Upper lobe of left lung (tissue), 4 donors: ENCODE measurements at regions not wholly inside any gene's neighbourhood (a gene's known extent, or its start where the extent isn't known, plus 50 kb on each side); places are given as distances from the start of the nearest gene placed in this dataset.

Experiments used
- EP300 ChIP-seq, 4 donors: sonication (generic); formaldehyde crosslinking; IDR thresholded peaks; one replicate each; pipeline ENCODE4 v1.5.1; 2017; ENCODE audit warnings: antibody characterized with exemption in 4 of 4, control low read depth in 2 of 4
- POLR2A ChIP-seq, 4 donors: fragments of 450-650 bp; IDR thresholded peaks; one replicate each; pipeline ENCODE4 v1.5.1; 2016 to 2017; ENCODE audit warnings: antibody characterized with exemption in 4 of 4, mild to moderate bottlenecking in 2 of 4
- POLR2AphosphoS5 ChIP-seq, 2 donors: sonication (generic); formaldehyde crosslinking; IDR thresholded peaks; one replicate each; pipeline ENCODE4 v1.5.1; 2017; ENCODE audit warnings: antibody characterized with exemption in 2 of 2
- TF ChIP-seq, protein P1 (sequence below), 6 experiments: fragments of 450-650 bp in 4 of 6; fragments of 200-600 bp in 2 of 6; sonication (generic) in 2 of 6; IDR thresholded peaks; one replicate each; pipeline ENCODE4 v1.5.1; 2016 to 2019; ENCODE audit warnings: antibody characterized with exemption in 6 of 6

DNA sequence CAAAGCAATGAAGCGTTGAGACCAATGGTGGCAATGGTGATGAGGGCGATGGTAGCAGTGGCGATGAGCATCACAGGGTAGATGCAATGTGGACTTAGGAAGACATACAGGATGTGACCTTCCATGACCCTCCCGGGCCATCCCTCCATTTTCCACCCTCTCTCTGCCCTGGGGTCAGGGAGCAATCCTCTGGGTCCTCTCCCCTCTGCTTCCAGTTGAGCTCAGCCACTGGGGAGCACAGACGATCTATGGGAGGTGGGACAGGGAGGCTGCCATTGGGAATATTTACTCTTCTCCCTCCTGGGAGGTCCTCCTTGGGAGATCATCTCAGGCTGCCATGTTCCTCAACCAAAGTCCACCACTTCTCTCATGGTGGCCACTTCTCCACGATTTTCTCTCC is 260.7 kb upstream of the FOXF1 start:
- TF ChIP-seq, protein P1, sequence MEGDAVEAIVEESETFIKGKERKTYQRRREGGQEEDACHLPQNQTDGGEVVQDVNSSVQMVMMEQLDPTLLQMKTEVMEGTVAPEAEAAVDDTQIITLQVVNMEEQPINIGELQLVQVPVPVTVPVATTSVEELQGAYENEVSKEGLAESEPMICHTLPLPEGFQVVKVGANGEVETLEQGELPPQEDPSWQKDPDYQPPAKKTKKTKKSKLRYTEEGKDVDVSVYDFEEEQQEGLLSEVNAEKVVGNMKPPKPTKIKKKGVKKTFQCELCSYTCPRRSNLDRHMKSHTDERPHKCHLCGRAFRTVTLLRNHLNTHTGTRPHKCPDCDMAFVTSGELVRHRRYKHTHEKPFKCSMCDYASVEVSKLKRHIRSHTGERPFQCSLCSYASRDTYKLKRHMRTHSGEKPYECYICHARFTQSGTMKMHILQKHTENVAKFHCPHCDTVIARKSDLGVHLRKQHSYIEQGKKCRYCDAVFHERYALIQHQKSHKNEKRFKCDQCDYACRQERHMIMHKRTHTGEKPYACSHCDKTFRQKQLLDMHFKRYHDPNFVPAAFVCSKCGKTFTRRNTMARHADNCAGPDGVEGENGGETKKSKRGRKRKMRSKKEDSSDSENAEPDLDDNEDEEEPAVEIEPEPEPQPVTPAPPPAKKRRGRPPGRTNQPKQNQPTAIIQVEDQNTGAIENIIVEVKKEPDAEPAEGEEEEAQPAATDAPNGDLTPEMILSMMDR (IDR thresholded peaks at IDR 0.05), result no peak
- TF ChIP-seq EP300 (IDR thresholded peaks at IDR 0.05) (no peak), POLR2A (IDR thresholded peaks at IDR 0.05) (no peak), POLR2AphosphoS5 (IDR thresholded peaks at IDR 0.05) (no peak)
